HG02759 (cell line): ENCODE measurements at regions not wholly inside any gene's neighbourhood (a gene's known extent, or its start where the extent isn't known, plus 50 kb on each side); places are given as distances from the start of the nearest gene placed in this dataset.

ENCODE experiments used
- ATAC-seq: cut with Tn5 transposase; IDR thresholded peaks from one replicate; pipeline ENCODE4 v1.9.1; 2021; ENCODE audit warnings: mild to moderate bottlenecking, moderate library complexity; ENCODE audit not compliant: unreplicated experiment

- no peak for ATAC-seq
Observed at GRCh38 chr10:94085766-94086437, 92.2 kb downstream of the PLCE1 start.

GRCh38 chr10:94088926-94089381, 95.2 kb downstream of the PLCE1 start:
- no peak for ATAC-seq

GRCh38 chr10:94091649-94092048, 97.9 kb downstream of the PLCE1 start:
- no peak for ATAC-seq

GRCh38 chr10:94092848-94093247, 99.1 kb downstream of the PLCE1 start:
- ATAC-seq, result no peak

GRCh38 chr10:94093286-94093905, 99.7 kb downstream of the PLCE1 start:
- ATAC-seq, result no peak

- ATAC-seq, result no peak
Observed at GRCh38 chr10:94094540-94094939, 100.8 kb downstream of the PLCE1 start.

GRCh38 chr10:94097656-94098055, 103.9 kb downstream of the PLCE1 start:
- no peak for ATAC-seq

GRCh38 chr10:94098896-94099295, 105.2 kb downstream of the PLCE1 start:
- ATAC-seq, result no peak

GRCh38 chr10:94101894-94102293, 108.2 kb downstream of the PLCE1 start:
- no peak for ATAC-seq

- no peak for ATAC-seq
Observed at GRCh38 chr10:94102436-94102835, 108.7 kb downstream of the PLCE1 start.

GRCh38 chr10:94103192-94103591, 109.5 kb downstream of the PLCE1 start:
- ATAC-seq, result no peak

GRCh38 chr10:94103801-94104221, 110.1 kb downstream of the PLCE1 start:
- no peak for ATAC-seq

- ATAC-seq, result no peak
Observed at GRCh38 chr10:94104316-94105000, 110.7 kb downstream of the PLCE1 start.

GRCh38 chr10:94105226-94105625, 111.5 kb downstream of the PLCE1 start:
- ATAC-seq, result no peak

GRCh38 chr10:94107191-94107590, 113.5 kb downstream of the PLCE1 start:
- ATAC-seq, result no peak

- ATAC-seq, result no peak
Observed at GRCh38 chr10:94108200-94108599, 114.5 kb downstream of the PLCE1 start.

GRCh38 chr10:94111367-94111766, 117.6 kb downstream of the PLCE1 start:
- ATAC-seq, result no peak

- ATAC-seq, result no peak
Observed at GRCh38 chr10:94112321-94112720, 118.6 kb downstream of the PLCE1 start.

- ATAC-seq, result no peak
Observed at GRCh38 chr10:94115725-94116124, 122.0 kb downstream of the PLCE1 start.

GRCh38 chr10:94116848-94117247, 123.1 kb downstream of the PLCE1 start:
- ATAC-seq, result no peak

GRCh38 chr10:94122211-94122610, 128.5 kb downstream of the PLCE1 start:
- no peak for ATAC-seq
